Kidney (tissue), 13 donors: ENCODE measurements at regions not wholly inside any gene's neighbourhood (a gene's known extent, or its start where the extent isn't known, plus 50 kb on each side); places are given as distances from the start of the nearest gene placed in this dataset.

Experiments used
- DNase-seq, 5 donors: peaks; one replicate each; pipeline ENCODE4 v3.0.0-alpha.2; 2013 to 2020
- FAIRE-seq: peaks from 2 replicates; lab custom pipeline; 2012; peaks lifted over from hg19 to GRCh38; lab: Jason Lieb, UNC
- H3K27ac ChIP-seq, 2 donors: one replicate each; pipeline ENCODE4 v1.7.0; 2013; ENCODE audit warnings: low read depth in 2 of 2, low read length in 2 of 2, inconsistent platforms in 1 of 2
- H3K27me3 ChIP-seq: one replicate; pipeline ENCODE4 v1.7.1; 2013; ENCODE audit warnings: low read length, inconsistent platforms; ENCODE audit not compliant: control insufficient read depth, insufficient read depth
- H3K36me3 ChIP-seq, 3 donors: one replicate each; pipeline versions ENCODE4 v1.7.0 to v1.7.1; 2013; ENCODE audit warnings: low read length in 3 of 3, control low read depth in 1 of 3, inconsistent platforms in 1 of 3; ENCODE audit not compliant: insufficient read depth in 3 of 3, control insufficient read depth in 2 of 3
- H3K4me1 ChIP-seq, 3 donors: one replicate each; pipeline versions ENCODE4 v1.7.0 to v1.7.1; 2013; ENCODE audit warnings: low read length in 3 of 3, inconsistent platforms in 1 of 3, low read depth in 1 of 3; ENCODE audit not compliant: control insufficient read depth in 2 of 3, insufficient read depth in 2 of 3
- H3K4me3 ChIP-seq, 3 donors: one replicate each; pipeline versions ENCODE4 v1.7.0 to v1.8.1; 2013; ENCODE audit warnings: low read length in 3 of 3, control low read depth in 1 of 3, inconsistent platforms in 1 of 3
- H3K9ac ChIP-seq, 3 donors: one replicate each; pipeline versions ENCODE4 v1.7.0 to v1.7.1; 2013; ENCODE audit warnings: low read length in 3 of 3, control low read depth in 1 of 3, inconsistent platforms in 1 of 3
- H3K9me3 ChIP-seq, 3 donors: one replicate each; pipeline versions ENCODE4 v1.7.0 to v1.7.1; 2013; ENCODE audit warnings: low read length in 3 of 3, control low read depth in 1 of 3, inconsistent platforms in 1 of 3; ENCODE audit not compliant: control insufficient read depth in 2 of 3, insufficient read depth in 1 of 3
- intact Hi-C: fragments of 100-400 bp; cut with DNase I; formaldehyde crosslinking; loops from one replicate; pipeline ENCODE4 v1.11.1; 2022
- TF ChIP-seq, protein P1 (sequence below): IDR thresholded peaks from 3 replicates; pipeline ENCODE4 v1.5.1; 2012; ENCODE audit warnings: mild to moderate bottlenecking, moderate library complexity, borderline replicate concordance; ENCODE audit not compliant: insufficient read depth; ENCODE audit errors: extremely low read depth
- donor health status: control.
- donor health status: control.
- donor health status: control.
- donor health status: control.
- donor health status: control.
- donor health status: DM: yes; HTN: yes; CAD: no.
- donor health status: Normal renal cell carcinoma (clear cell type).

- H3K4me1 ChIP-seq: no peaks in the 10 kb centered on the region
- DNase-seq (no peak), FAIRE-seq (no peak)
- TF ChIP-seq, protein P1, sequence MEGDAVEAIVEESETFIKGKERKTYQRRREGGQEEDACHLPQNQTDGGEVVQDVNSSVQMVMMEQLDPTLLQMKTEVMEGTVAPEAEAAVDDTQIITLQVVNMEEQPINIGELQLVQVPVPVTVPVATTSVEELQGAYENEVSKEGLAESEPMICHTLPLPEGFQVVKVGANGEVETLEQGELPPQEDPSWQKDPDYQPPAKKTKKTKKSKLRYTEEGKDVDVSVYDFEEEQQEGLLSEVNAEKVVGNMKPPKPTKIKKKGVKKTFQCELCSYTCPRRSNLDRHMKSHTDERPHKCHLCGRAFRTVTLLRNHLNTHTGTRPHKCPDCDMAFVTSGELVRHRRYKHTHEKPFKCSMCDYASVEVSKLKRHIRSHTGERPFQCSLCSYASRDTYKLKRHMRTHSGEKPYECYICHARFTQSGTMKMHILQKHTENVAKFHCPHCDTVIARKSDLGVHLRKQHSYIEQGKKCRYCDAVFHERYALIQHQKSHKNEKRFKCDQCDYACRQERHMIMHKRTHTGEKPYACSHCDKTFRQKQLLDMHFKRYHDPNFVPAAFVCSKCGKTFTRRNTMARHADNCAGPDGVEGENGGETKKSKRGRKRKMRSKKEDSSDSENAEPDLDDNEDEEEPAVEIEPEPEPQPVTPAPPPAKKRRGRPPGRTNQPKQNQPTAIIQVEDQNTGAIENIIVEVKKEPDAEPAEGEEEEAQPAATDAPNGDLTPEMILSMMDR: no peak
- no peaks in the 10 kb centered on the region for H3K36me3 ChIP-seq
- no peaks in the 10 kb centered on the region for H3K9me3 ChIP-seq
- H3K27me3 ChIP-seq: no peaks in the 10 kb centered on the region
- H3K27ac ChIP-seq: no peak overlapping the region
- H3K4me3 ChIP-seq: no peak overlapping the region
- no peak overlapping the region for H3K9ac ChIP-seq
- intact Hi-C loops: no loop called here
Observed at GRCh38 chr6:71706523-71706922, 179.8 kb upstream of the RIMS1 start.

- H3K9me3 ChIP-seq: no peaks in the 10 kb centered on the region
- no peaks in the 10 kb centered on the region for H3K4me1 ChIP-seq
- no peak for DNase-seq
- FAIRE-seq: no peak
- intact Hi-C loops: no loop called here
- no peaks in the 10 kb centered on the region for H3K27me3 ChIP-seq
- no peak overlapping the region for H3K9ac ChIP-seq
- H3K4me3 ChIP-seq: no peak overlapping the region
- no peaks in the 10 kb centered on the region for H3K36me3 ChIP-seq
- TF ChIP-seq, protein P1: no peak
- H3K27ac ChIP-seq: no peak overlapping the region
Observed at GRCh38 chr6:71707059-71707458, 179.3 kb upstream of the RIMS1 start.

GRCh38 chr6:71720705-71721104 is 165.6 kb upstream of the RIMS1 start:
- intact Hi-C loops: no loop called here
- no peaks in the 10 kb centered on the region for H3K36me3 ChIP-seq
- FAIRE-seq: no peak

More at GRCh38 chr6:71720705-71721104, 165.6 kb upstream of the RIMS1 start:
- Histone ChIP-seq H3K27ac (no peak overlapping the region), H3K9me3 (no peaks in the 10 kb centered on the region), H3K27me3 (no peaks in the 10 kb centered on the region), H3K9ac (no peak overlapping the region), H3K4me3 (no peak overlapping the region), H3K4me1 (no peaks in the 10 kb centered on the region)
- TF ChIP-seq, protein P1: no peak
- no peak for DNase-seq
